ENCODE measurements at regions not wholly inside any gene's neighbourhood (a gene's known extent, or its start where the extent isn't known, plus 50 kb on each side); places are given as distances from the start of the nearest gene placed in this dataset.
A peak's percentile ranks its signal among the peaks of the same experiment; 100 is the strongest.

DNA sequence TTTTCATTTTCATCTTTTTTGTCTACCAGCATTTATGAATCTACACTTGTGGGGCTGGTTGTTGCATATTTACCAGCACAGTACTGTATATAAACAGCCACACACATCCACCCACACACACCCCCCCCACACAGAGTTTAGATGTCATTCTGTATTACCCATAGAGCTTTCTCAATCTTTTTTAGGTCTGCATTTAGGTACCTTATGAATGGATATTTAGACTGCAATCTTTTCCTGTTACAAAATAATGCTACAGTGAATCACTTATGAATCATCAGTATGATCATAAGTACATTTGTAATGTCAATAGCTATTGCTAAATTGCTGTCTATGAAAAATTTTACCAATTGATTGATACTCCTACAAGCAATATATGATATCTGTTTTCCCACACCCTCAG is 67.3 kb upstream of the STK38L start:
- no TSS peak for BruUV-seq (replicated peaks)
- no peak overlapping the region for H3K27ac Mint-ChIP-seq (ENCODE audit: low read depth, unreplicated experiment)
- TF ChIP-seq, protein P1, sequence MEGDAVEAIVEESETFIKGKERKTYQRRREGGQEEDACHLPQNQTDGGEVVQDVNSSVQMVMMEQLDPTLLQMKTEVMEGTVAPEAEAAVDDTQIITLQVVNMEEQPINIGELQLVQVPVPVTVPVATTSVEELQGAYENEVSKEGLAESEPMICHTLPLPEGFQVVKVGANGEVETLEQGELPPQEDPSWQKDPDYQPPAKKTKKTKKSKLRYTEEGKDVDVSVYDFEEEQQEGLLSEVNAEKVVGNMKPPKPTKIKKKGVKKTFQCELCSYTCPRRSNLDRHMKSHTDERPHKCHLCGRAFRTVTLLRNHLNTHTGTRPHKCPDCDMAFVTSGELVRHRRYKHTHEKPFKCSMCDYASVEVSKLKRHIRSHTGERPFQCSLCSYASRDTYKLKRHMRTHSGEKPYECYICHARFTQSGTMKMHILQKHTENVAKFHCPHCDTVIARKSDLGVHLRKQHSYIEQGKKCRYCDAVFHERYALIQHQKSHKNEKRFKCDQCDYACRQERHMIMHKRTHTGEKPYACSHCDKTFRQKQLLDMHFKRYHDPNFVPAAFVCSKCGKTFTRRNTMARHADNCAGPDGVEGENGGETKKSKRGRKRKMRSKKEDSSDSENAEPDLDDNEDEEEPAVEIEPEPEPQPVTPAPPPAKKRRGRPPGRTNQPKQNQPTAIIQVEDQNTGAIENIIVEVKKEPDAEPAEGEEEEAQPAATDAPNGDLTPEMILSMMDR (IDR thresholded peaks at IDR 0.05; ENCODE audit: unreplicated experiment) = no peak
- intact Hi-C loops (cut with micrococcal nuclease) = no loop called here
- peak; percentile 77 for DNase-seq (ENCODE audit: unreplicated experiment)
- POLR2A ChIA-PET = interaction anchor here (0.6 to 4.7 kb wide), 7 partner anchors 49 to 163 kb away, joined by 3 to 34 read pairs (median 3); partner anchors contain the start of genes BMAL2, MED21 and STK38L
- peaks cover 28% of the 10 kb centered on the region for H3K4me1 Mint-ChIP-seq (ENCODE audit: insufficient read depth, unreplicated experiment)
- no peaks in the 10 kb centered on the region for H3K9me3 Mint-ChIP-seq (ENCODE audit: unreplicated experiment)
- no peaks in the 10 kb centered on the region for H3K27me3 Mint-ChIP-seq (ENCODE audit: insufficient read depth, unreplicated experiment)
- no peaks in the 10 kb centered on the region for H3K36me3 Mint-ChIP-seq (ENCODE audit: insufficient read depth, unreplicated experiment)
- no peak overlapping the region for H3K4me3 Mint-ChIP-seq (ENCODE audit: unreplicated experiment)
- CTCF ChIA-PET = interaction anchor here (0.6 to 0.9 kb wide), 4 partner anchors 17 to 707 kb away, joined by 3 to 5 read pairs (median 3); no protein-coding TSS in a partner anchor

DNA sequence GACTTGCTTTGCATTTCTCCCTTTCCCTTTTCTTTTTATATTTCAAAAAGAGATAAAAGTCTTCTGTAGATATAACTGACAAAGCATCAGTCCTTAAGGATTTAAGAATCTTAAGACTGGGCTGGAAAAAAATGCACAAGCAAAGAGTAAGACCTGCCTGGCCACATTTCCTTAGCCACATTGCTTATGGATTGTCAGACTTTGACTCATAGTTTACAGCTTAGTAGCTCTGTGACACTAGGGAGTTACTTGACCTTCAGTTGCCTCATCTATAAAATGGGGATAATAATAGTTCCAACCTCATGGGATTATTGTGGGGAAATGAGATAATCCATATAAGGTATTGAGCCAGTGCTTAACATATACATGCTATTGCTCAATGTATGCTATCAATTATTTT is 66.4 kb upstream of the STK38L start:
- H3K27me3 Mint-ChIP-seq (ENCODE audit: insufficient read depth, unreplicated experiment) = no peaks in the 10 kb centered on the region
- no peak overlapping the region for H3K4me3 Mint-ChIP-seq (ENCODE audit: unreplicated experiment)
- peaks cover 28% of the 10 kb centered on the region for H3K4me1 Mint-ChIP-seq (ENCODE audit: insufficient read depth, unreplicated experiment)
- H3K36me3 Mint-ChIP-seq (ENCODE audit: insufficient read depth, unreplicated experiment) = no peaks in the 10 kb centered on the region
- CTCF ChIA-PET = interaction anchor here (0.6 to 0.9 kb wide), 2 partner anchors 18 to 196 kb away, joined by 3 read pairs; no protein-coding TSS in a partner anchor
- peak; percentile 46 for DNase-seq (ENCODE audit: unreplicated experiment)
- no peaks in the 10 kb centered on the region for H3K9me3 Mint-ChIP-seq (ENCODE audit: unreplicated experiment)
- H3K27ac Mint-ChIP-seq (ENCODE audit: low read depth, unreplicated experiment) = no peak overlapping the region
- TF ChIP-seq, protein P1 (IDR thresholded peaks at IDR 0.05; ENCODE audit: unreplicated experiment) = no peak
- intact Hi-C loops (cut with micrococcal nuclease) = no loop called here
- POLR2A ChIA-PET = interaction anchor here (0.7 to 4.7 kb wide), 6 partner anchors 13 to 164 kb away, joined by 3 to 34 read pairs (median 4); partner anchors contain the start of gene STK38L
- BruUV-seq (replicated peaks) = no TSS peak

DNA sequence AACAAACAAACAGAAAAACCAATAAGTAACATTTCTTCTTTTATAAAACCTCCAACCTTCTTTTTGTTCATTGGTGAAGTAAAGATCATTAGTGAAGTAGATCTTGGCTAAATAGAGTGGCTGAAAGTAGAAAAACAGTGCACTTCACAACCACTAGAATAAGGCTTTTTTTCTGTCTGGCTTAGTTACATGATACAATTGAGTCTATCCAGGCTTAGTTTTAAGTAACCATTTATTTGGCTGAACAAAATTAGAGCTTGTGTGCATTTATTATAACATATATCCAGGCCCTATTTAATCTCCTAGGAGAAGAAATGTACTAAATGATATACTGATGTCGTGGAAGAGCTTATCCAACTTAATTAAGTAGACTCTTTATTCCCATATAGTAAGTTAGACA is 65.8 kb upstream of the STK38L start:
- ChIA-PET POLR2A (interaction anchor here (0.7 to 4.7 kb wide), 6 partner anchors 14 to 164 kb away, joined by 3 to 34 read pairs (median 4); partner anchors contain the start of genes STK38L and TM7SF3), CTCF (interaction anchor here (0.6 kb wide), 1 partner anchor 197 kb away, joined by 3 read pairs; no protein-coding TSS in a partner anchor)
- no peaks in the 10 kb centered on the region for H3K27me3 Mint-ChIP-seq (ENCODE audit: insufficient read depth, unreplicated experiment)
- H3K9me3 Mint-ChIP-seq (ENCODE audit: unreplicated experiment) = no peaks in the 10 kb centered on the region
- H3K4me3 Mint-ChIP-seq (ENCODE audit: unreplicated experiment) = no peak overlapping the region
- peaks cover 28% of the 10 kb centered on the region for H3K4me1 Mint-ChIP-seq (ENCODE audit: insufficient read depth, unreplicated experiment)
- no TSS peak for BruUV-seq (replicated peaks)
- H3K36me3 Mint-ChIP-seq (ENCODE audit: insufficient read depth, unreplicated experiment) = no peaks in the 10 kb centered on the region
- DNase-seq (ENCODE audit: unreplicated experiment) = no peak
- TF ChIP-seq, protein P1 (IDR thresholded peaks at IDR 0.05; ENCODE audit: unreplicated experiment) = no peak
- intact Hi-C loops (cut with micrococcal nuclease) = no loop called here
- H3K27ac Mint-ChIP-seq (ENCODE audit: low read depth, unreplicated experiment) = peak overlapping the region; percentile 49

DNA sequence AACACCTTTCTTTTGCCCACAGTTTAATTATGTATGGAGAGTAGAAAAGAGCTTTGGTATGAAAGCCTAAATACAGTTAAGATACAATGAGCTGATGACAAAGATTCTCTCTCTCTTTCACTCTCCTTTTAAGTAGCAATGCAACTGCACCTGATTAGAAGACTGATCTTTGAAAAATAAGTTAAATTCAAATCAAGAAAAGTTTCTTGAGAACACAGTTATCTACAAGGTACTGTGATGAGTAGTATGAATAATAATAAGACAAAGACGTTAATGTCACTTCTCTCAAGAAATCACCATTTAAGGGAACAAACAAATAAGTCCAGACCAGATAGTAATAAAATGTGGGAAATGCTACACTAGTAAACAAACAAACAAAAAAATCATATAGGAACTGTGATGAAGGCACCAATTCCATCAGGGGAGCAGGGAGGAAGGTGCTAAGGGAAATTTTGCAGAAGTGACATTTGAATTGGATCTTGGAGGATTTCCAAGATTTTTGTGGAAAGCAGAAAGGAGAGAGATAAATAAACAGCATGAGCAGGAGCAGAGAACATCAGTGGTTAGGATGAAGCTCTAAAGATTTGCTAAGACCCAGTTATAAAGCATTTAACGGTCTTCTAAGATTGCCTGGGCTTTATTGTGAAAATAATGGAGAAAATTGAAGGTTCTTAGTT is 65.2 kb upstream of the STK38L start:
- Mint-ChIP-seq H3K4me1 (ENCODE audit: insufficient read depth, unreplicated experiment) (peaks cover 28% of the 10 kb centered on the region), H3K9me3 (ENCODE audit: unreplicated experiment) (no peaks in the 10 kb centered on the region), H3K27ac (ENCODE audit: low read depth, unreplicated experiment) (peak overlapping the region; percentile 49), H3K4me3 (ENCODE audit: unreplicated experiment) (no peak overlapping the region), H3K36me3 (ENCODE audit: insufficient read depth, unreplicated experiment) (no peaks in the 10 kb centered on the region), H3K27me3 (ENCODE audit: insufficient read depth, unreplicated experiment) (no peaks in the 10 kb centered on the region)
- intact Hi-C loops (cut with micrococcal nuclease) = no loop called here
- TF ChIP-seq, protein P1 (IDR thresholded peaks at IDR 0.05; ENCODE audit: unreplicated experiment) = no peak
- ChIA-PET CTCF (no interaction called here), POLR2A (interaction anchor here (0.9 to 4.7 kb wide), 9 partner anchors 9 to 165 kb away, joined by 3 to 34 read pairs (median 4); partner anchors contain the start of genes STK38L and TM7SF3)
- DNase-seq (ENCODE audit: unreplicated experiment) = peak; percentile 28
- BruUV-seq (replicated peaks) = no TSS peak

Measured in MCF 10A (cell line).